Osteoblast (primary cell): ENCODE measurements at regions not wholly inside any gene's neighbourhood (a gene's known extent, or its start where the extent isn't known, plus 50 kb on each side); places are given as distances from the start of the nearest gene placed in this dataset.

ENCODE experiments used
- DNase-seq: peaks from one replicate; pipeline ENCODE4 v3.0.0; 2011; ENCODE audit warnings: low spot score, mixed read lengths; ENCODE audit not compliant: insufficient read length; ENCODE audit errors: missing footprints
- H2AFZ ChIP-seq: 2 replicates; pipeline ENCODE4 v1.6.0; 2011; ENCODE audit warnings: mild to moderate bottlenecking, low read length
- H3K27ac ChIP-seq: 2 replicates; pipeline ENCODE4 v1.5.1; 2011; ENCODE audit warnings: mild to moderate bottlenecking, low read depth, low read length, moderate library complexity
- H3K27me3 ChIP-seq: 2 replicates; pipeline ENCODE4 v1.6.0; 2012; ENCODE audit warnings: mild to moderate bottlenecking, control low read depth, inconsistent platforms, low read length, moderate library complexity; ENCODE audit not compliant: insufficient read depth
- H3K36me3 ChIP-seq: 2 replicates; pipeline ENCODE4 v1.5.1; 2011; ENCODE audit warnings: mild to moderate bottlenecking, low read length, control low read depth, moderate library complexity; ENCODE audit not compliant: insufficient read depth
- H3K4me1 ChIP-seq: 2 replicates; pipeline ENCODE4 v1.5.1; 2011; ENCODE audit warnings: mild to moderate bottlenecking, low read length, control low read depth, moderate library complexity; ENCODE audit not compliant: insufficient read depth
- H3K4me2 ChIP-seq: 2 replicates; pipeline ENCODE4 v1.6.0; 2011; ENCODE audit warnings: mild to moderate bottlenecking, low read length; ENCODE audit not compliant: insufficient read depth
- H3K4me3 ChIP-seq: fragments of 200-600 bp; sonication (generic); 3 replicates; pipeline ENCODE4 v1.5.1; 2012; ENCODE audit warnings: mild to moderate bottlenecking, low read length, inconsistent platforms; ENCODE audit not compliant: insufficient read depth
- H3K79me2 ChIP-seq: 2 replicates; pipeline ENCODE4 v1.6.0; 2012; ENCODE audit warnings: mild to moderate bottlenecking, low read length, control low read depth, inconsistent platforms; ENCODE audit not compliant: insufficient read depth
- H3K9me3 ChIP-seq: 2 replicates; pipeline ENCODE4 v1.5.1; 2011; ENCODE audit warnings: low read depth, low read length, control low read depth
- H4K20me1 ChIP-seq: 2 replicates; pipeline ENCODE4 v1.6.0; 2012; ENCODE audit warnings: mild to moderate bottlenecking, low read length, control low read depth; ENCODE audit not compliant: insufficient read depth
- TF ChIP-seq, protein P1 (sequence below): IDR thresholded peaks from 2 replicates; pipeline ENCODE4 v1.5.1; 2011; ENCODE audit warnings: mild to moderate bottlenecking, low read depth, low read length, moderate library complexity; ENCODE audit errors: extremely low read depth

DNA sequence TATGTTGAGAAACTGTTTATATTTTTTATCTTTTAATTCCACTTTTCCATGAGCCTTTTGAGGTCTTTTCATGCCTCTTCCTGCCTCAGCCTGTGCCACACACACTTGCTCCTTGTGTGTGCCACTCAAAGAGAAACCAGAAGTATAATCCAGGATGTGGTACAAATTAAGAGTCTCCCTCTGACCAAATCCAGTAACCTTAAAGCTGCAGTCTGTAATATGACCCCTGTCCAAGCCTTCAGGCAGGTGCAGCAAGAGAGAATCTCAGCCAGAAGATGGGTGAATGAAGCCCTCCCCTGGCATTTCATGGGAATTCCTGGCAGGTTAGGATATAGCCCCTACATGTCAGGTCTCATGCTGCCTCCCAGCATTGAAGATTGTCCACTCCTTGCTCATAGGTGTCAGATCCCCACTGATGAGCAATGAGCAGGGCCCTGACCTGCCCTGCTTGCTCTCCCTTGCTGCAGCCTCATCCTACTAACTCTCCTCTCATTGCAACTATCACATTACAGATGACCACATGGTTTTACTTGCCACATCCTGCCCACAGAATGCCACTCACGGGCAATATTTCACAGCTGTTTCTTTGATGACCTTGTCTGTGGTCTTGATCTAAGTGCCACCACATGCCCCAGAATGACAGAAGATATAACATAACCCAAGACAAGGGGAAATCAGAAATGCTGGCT is 169.3 kb downstream of the SEC16B start:
- peak; percentile 26 for DNase-seq
- Histone ChIP-seq H3K9me3 (no peaks in the 10 kb centered on the region), H3K36me3 (no peaks in the 10 kb centered on the region), H3K4me1 (no peaks in the 10 kb centered on the region), H2AFZ (no peak overlapping the region), H3K4me2 (no peak overlapping the region), H3K27me3 (no peaks in the 10 kb centered on the region), H4K20me1 (no peaks in the 10 kb centered on the region), H3K27ac (no peak overlapping the region), H3K79me2 (no peaks in the 10 kb centered on the region), H3K4me3 (no peak overlapping the region)
- TF ChIP-seq, protein P1, sequence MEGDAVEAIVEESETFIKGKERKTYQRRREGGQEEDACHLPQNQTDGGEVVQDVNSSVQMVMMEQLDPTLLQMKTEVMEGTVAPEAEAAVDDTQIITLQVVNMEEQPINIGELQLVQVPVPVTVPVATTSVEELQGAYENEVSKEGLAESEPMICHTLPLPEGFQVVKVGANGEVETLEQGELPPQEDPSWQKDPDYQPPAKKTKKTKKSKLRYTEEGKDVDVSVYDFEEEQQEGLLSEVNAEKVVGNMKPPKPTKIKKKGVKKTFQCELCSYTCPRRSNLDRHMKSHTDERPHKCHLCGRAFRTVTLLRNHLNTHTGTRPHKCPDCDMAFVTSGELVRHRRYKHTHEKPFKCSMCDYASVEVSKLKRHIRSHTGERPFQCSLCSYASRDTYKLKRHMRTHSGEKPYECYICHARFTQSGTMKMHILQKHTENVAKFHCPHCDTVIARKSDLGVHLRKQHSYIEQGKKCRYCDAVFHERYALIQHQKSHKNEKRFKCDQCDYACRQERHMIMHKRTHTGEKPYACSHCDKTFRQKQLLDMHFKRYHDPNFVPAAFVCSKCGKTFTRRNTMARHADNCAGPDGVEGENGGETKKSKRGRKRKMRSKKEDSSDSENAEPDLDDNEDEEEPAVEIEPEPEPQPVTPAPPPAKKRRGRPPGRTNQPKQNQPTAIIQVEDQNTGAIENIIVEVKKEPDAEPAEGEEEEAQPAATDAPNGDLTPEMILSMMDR, result no peak

DNA sequence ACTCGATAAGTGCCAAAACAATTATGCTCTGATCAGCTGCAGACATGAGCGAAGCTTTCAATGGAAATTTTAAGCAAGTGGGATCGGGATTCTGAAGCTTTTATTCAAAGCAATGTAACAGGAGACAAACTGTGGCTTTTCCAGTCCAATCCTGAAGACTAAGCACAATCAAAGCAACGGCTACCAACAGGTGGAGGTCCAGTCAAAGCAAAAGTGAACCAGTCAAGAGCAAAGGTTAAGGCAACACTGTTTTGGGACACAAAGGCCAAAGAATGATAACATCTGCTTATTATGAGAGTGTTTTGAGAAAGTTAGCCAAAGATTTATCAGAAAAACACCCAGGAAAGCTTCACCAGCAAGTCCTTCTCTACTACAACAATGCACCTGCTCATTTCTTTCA is 170.1 kb downstream of the SEC16B start:
- no peak overlapping the region for H3K4me3 ChIP-seq
- TF ChIP-seq, protein P1, result no peak
- H3K4me1 ChIP-seq, result no peaks in the 10 kb centered on the region
- H4K20me1 ChIP-seq, result no peaks in the 10 kb centered on the region
- DNase-seq, result no peak
- H3K4me2 ChIP-seq, result no peak overlapping the region
- no peak overlapping the region for H2AFZ ChIP-seq
- H3K27ac ChIP-seq, result no peak overlapping the region
- no peaks in the 10 kb centered on the region for H3K36me3 ChIP-seq
- H3K27me3 ChIP-seq, result no peaks in the 10 kb centered on the region
- H3K9me3 ChIP-seq, result no peaks in the 10 kb centered on the region
- H3K79me2 ChIP-seq, result no peaks in the 10 kb centered on the region

DNA sequence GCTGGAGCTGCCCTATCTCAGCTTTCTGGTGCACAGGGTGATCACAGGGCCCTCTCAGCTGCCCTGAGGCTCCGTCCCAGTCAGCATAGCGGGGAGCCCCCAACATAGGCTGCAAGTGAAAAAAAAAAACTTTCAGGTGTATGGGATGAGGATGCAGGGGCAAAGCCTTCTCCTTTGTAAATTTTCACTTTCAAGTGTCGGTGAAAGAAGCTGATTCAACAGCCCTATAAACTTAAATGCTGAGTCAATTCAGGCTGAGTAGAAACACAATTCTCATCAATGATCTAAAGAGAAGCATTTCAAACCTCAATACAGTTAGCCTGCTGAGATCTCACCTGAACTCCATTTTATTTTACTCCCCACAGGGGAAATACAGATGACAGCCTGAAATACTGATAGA is 171.2 kb downstream of the SEC16B start:
- DNase-seq, result no peak
- H3K4me3 ChIP-seq, result no peak overlapping the region
- H3K9me3 ChIP-seq, result no peaks in the 10 kb centered on the region
- H2AFZ ChIP-seq, result no peak overlapping the region
- H3K79me2 ChIP-seq, result no peaks in the 10 kb centered on the region
- H3K4me1 ChIP-seq, result no peaks in the 10 kb centered on the region
- H3K4me2 ChIP-seq, result no peak overlapping the region
- H3K27ac ChIP-seq, result no peak overlapping the region
- TF ChIP-seq, protein P1, result no peak
- no peaks in the 10 kb centered on the region for H4K20me1 ChIP-seq
- H3K27me3 ChIP-seq, result no peaks in the 10 kb centered on the region
- H3K36me3 ChIP-seq, result no peaks in the 10 kb centered on the region

GRCh38 chr1:177796561-177796960 is 173.3 kb downstream of the SEC16B start:
- Histone ChIP-seq H3K79me2 (no peaks in the 10 kb centered on the region), H3K4me3 (no peak overlapping the region), H2AFZ (no peak overlapping the region), H3K36me3 (no peaks in the 10 kb centered on the region), H3K27ac (no peak overlapping the region), H3K9me3 (no peaks in the 10 kb centered on the region), H4K20me1 (no peaks in the 10 kb centered on the region), H3K4me2 (no peak overlapping the region), H3K4me1 (no peaks in the 10 kb centered on the region), H3K27me3 (no peaks in the 10 kb centered on the region)
- TF ChIP-seq, protein P1, result no peak
- no peak for DNase-seq
